Pancreas (tissue), 10 donors: ENCODE measurements at regions not wholly inside any gene's neighbourhood (a gene's known extent, or its start where the extent isn't known, plus 50 kb on each side); places are given as distances from the start of the nearest gene placed in this dataset.
"Not testable (repeated sequence)": the region's sequence is repeated elsewhere in the genome, so short reads cannot be mapped to it uniquely, and the experiment has no call there.

Experiments
- ATAC-seq, 4 donors: fragments of 200-7000 bp; cut with Tn5 transposase; one replicate each; pipeline versions ENCODE4 v1.8.0 to v1.9.1; 2020; ENCODE audit warnings: mild to moderate bottlenecking in 4 of 4, moderate library complexity in 4 of 4
- DNase-seq, 6 donors: peaks; one replicate each; pipeline ENCODE4 v3.0.0-alpha.2; 2020
- FAIRE-seq: peaks from 2 replicates; lab custom pipeline; 2012; peaks lifted over from hg19 to GRCh38; lab: Jason Lieb, UNC
- H3K27ac ChIP-seq, 4 donors: fragments of 200-600 bp; sonication (generic); 1 replicate in 3 of 4; 2 replicates in 1 of 4; pipeline versions ENCODE4 v1.5.0 to v1.8.0; 2020
- H3K27me3 ChIP-seq, 4 donors: fragments of 200-600 bp; one replicate each; pipeline ENCODE4 v1.8.0; 2021
- H3K36me3 ChIP-seq, 3 donors: fragments of 200-600 bp; sonication (generic) in 1 of 3; one replicate each; pipeline versions ENCODE4 v1.5.0 to v1.8.0; 2020 to 2021
- H3K4me1 ChIP-seq, 3 donors: fragments of 200-600 bp; one replicate each; pipeline ENCODE4 v1.8.0; 2021
- H3K4me3 ChIP-seq, 4 donors: fragments of 200-600 bp; sonication (generic) in 2 of 4; one replicate each; pipeline versions ENCODE4 v1.5.0 to v1.8.0; 2020 to 2021
- H3K9me3 ChIP-seq, 4 donors: fragments of 200-600 bp; one replicate each; pipeline ENCODE4 v1.8.0; 2021
- WGBS, 2 donors: extraction: QIAGEN DNeasy Blood & Tissue Kit; methylation state at CpG; one replicate each; pipeline ENCODE4 v1.1.7; 2013; 5-methylcytosine and 5-hydroxymethylcytosine counted together
- intact Hi-C, 3 donors: fragments of 100-400 bp; cut with DNase I; formaldehyde crosslinking; loops; one replicate each; pipeline versions ENCODE4 v1.11.1 to v1.14.2; 2022
- TF ChIP-seq, protein P1 (sequence below), 4 donors: fragments of 200-600 bp; sonication (generic) in 3 of 4; IDR thresholded peaks; one replicate each; pipeline versions ENCODE4 v1.5.0 to v1.8.0; 2021; ENCODE audit warnings: antibody characterized with exemption in 4 of 4
- donor health status: healthy with polysubstance abuse.
- donor health status: DM: no; HTN: no; CAD: no; lungs with moderate emphysema.
- donor health status: DM: no; HTN: no; CAD: no.
- donor health status: control.
- donor health status: control.
- donor health status: Bipolar disorder and iron deficiency.
- donor health status: DM: yes; HTN: yes; CAD: no.
- donor health status: DM: no; HTN: no; CAD: no.
- donor health status: DM: no; HTN: no; CAD: no.
- donor health status: DM: yes; HTN: yes; CAD: no.

DNA sequence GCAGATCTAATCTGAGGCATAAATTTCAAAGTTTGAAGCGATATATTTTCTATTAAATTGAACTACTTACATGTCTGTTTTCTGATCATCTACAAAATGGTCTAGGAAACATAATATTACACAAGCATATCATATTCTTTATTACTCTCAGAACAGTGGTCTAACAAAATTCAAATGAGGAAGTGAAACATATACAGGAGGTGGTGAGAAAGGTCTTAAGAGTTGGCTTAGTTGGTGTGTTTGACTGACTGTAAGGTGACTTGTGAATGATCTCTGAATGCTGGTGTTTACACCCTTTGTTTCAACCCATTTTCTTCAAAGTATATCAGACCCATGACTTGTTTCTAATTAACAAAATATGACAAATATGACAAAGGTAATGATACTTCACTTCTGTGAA is 1156.8 kb downstream of the SLC16A7 start:
- TF ChIP-seq, protein P1, sequence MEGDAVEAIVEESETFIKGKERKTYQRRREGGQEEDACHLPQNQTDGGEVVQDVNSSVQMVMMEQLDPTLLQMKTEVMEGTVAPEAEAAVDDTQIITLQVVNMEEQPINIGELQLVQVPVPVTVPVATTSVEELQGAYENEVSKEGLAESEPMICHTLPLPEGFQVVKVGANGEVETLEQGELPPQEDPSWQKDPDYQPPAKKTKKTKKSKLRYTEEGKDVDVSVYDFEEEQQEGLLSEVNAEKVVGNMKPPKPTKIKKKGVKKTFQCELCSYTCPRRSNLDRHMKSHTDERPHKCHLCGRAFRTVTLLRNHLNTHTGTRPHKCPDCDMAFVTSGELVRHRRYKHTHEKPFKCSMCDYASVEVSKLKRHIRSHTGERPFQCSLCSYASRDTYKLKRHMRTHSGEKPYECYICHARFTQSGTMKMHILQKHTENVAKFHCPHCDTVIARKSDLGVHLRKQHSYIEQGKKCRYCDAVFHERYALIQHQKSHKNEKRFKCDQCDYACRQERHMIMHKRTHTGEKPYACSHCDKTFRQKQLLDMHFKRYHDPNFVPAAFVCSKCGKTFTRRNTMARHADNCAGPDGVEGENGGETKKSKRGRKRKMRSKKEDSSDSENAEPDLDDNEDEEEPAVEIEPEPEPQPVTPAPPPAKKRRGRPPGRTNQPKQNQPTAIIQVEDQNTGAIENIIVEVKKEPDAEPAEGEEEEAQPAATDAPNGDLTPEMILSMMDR (IDR thresholded peaks at IDR 0.05): no peak
- Histone ChIP-seq H3K4me3 (no peak overlapping the region), H3K27me3 (no peaks in the 10 kb centered on the region), H3K4me1 (no peaks in the 10 kb centered on the region), H3K9me3 (no peaks in the 10 kb centered on the region), H3K36me3 (no peaks in the 10 kb centered on the region), H3K27ac (no peak overlapping the region)
- 67 to 84% methylated on average over 1 of the region's 1 CpG for WGBS, 2 donors
- ATAC-seq (no peak), DNase-seq (no peak), FAIRE-seq (no peak)
- intact Hi-C loops: no loop called here

DNA sequence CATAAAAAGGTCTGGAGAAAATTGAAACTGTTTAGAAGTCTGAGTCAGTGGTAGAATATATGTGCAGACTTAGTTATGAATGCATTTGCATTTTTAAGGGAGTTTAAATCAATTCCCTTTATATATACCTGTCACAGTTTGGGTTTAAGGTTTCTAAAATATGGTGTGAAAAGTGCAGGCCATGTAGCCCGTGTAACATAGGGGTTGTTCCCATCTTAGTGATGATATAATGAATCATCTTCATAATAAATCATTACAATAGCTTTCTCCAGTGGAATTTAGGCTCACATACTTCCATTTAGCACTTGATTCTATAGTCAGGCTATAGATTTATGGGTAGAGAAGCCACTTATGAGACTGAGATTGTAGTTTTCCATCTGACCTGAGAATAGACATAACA is 1162.4 kb downstream of the SLC16A7 start:
- no peaks in the 10 kb centered on the region for H3K4me1 ChIP-seq
- ATAC-seq (no peak), FAIRE-seq (no peak), DNase-seq (no peak)
- no peak overlapping the region for H3K27ac ChIP-seq
- TF ChIP-seq, protein P1 (IDR thresholded peaks at IDR 0.05): no peak
- no peaks in the 10 kb centered on the region for H3K36me3 ChIP-seq
- H3K9me3 ChIP-seq: no peaks in the 10 kb centered on the region
- H3K4me3 ChIP-seq: no peak overlapping the region
- WGBS, 2 donors: 32 to 33% methylated on average over 1 of the region's 1 CpG
- H3K27me3 ChIP-seq: no peaks in the 10 kb centered on the region
- intact Hi-C loops: no loop called here

DNA sequence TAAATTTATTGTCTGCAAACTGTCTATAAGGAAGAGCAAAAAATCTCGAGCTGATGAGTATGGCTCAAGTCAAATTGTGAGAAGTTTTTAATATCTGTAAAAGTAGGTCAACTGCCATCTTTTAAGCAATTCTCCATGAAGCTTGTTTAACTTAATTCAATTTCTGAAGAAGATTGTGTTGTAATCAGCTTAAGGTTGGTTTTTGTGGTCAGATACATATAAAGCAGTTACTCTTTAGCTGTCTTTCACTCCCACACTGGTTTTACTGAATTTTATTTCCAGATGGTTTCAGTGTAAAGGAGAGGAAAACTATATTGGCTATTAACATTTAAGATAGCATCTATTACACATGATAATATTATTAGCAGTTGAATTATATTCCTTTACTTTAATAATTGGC is 1165.1 kb downstream of the SLC16A7 start:
- H3K9me3 ChIP-seq: no peaks in the 10 kb centered on the region
- no peaks in the 10 kb centered on the region for H3K27me3 ChIP-seq
- FAIRE-seq (no peak), ATAC-seq (no peak), DNase-seq (no peak)
- TF ChIP-seq, protein P1 (IDR thresholded peaks at IDR 0.05): no peak
- no peak overlapping the region for H3K4me3 ChIP-seq
- H3K27ac ChIP-seq: no peak overlapping the region
- H3K4me1 ChIP-seq: no peaks in the 10 kb centered on the region
- WGBS, 2 donors: 35 to 59% methylated on average over 1 of the region's 1 CpG
- H3K36me3 ChIP-seq: no peaks in the 10 kb centered on the region
- intact Hi-C loops: no loop called here

DNA sequence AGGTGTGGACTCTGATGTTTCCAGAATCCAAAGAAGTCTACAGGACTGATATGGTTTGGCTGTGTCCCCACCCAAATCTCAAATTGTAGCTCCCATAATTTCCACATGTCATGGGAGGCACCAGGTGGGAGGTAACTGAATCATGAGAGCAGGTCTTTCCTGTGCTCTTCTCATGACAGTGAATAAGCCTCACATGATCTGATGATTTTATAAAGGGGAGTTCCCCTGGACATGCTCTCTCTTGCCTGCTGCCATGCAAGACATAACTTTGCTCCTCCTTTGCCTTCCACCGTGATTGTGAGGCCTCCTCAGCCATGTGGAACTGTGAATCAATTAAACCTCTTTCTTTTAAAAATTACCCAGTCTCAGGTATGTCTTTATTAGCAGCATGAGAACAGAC is 1205.3 kb downstream of the SLC16A7 start:
- H3K27ac ChIP-seq, ATAC-seq, H3K4me3 ChIP-seq, H3K9me3 ChIP-seq, FAIRE-seq, intact Hi-C loops, H3K4me1 ChIP-seq, H3K36me3 ChIP-seq, H3K27me3 ChIP-seq, DNase-seq: not testable (repeated sequence)
- WGBS, 2 donors: 36 to 41% methylated on average over 1 of the region's 1 CpG

DNA sequence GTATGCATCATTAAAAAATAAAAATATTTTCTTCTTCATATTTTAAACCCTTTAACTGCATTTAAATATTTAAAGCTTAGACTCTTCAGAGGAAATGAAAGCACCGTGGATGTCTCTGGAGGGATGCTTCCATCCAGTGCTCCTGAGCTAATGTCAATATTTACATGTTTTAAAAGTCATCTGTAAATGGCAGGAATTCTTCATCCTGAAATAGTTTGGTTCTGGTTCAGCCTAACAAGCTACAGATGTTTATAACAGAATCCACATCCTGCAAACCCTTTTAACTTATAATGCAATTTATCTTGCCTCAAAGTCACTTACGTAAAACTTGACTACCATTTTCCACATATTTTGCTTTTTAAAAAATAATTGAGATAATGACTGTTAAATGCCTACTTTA is 1207.3 kb downstream of the SLC16A7 start:
- FAIRE-seq (no peak), ATAC-seq (no peak), DNase-seq (no peak)
- no peaks in the 10 kb centered on the region for H3K27me3 ChIP-seq
- TF ChIP-seq, protein P1 (IDR thresholded peaks at IDR 0.05): no peak
- H3K4me1 ChIP-seq: no peaks in the 10 kb centered on the region
- H3K36me3 ChIP-seq: no peaks in the 10 kb centered on the region
- no peaks in the 10 kb centered on the region for H3K9me3 ChIP-seq
- intact Hi-C loops: no loop called here
- H3K27ac ChIP-seq: no peak overlapping the region
- 26 to 34% methylated on average over 2 of the region's 2 CpGs for WGBS, 2 donors
- H3K4me3 ChIP-seq: no peak overlapping the region

DNA sequence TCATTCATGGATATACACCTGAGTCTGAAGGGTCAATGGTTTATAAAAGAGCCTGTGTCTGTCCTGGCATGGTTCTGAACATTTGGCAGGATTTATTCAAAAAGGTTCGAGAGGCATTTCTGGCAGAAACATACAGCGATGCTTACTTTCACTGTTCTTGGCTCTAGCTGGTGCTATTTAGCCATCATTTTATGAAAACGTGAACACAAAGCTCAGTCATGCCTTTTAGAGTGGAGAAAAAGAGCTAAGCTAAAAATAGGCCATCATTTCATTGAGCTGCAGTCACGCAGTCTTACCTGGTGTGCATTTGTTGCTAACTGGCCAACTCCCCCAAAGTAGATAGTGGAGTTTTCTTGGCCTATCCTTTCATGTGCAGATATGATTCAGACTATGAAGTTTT is 1209.5 kb downstream of the SLC16A7 start:
- no peaks in the 10 kb centered on the region for H3K4me1 ChIP-seq
- intact Hi-C loops: no loop called here
- TF ChIP-seq, protein P1 (IDR thresholded peaks at IDR 0.05): no peak
- no peak for DNase-seq
- ATAC-seq: no peak
- no peaks in the 10 kb centered on the region for H3K27me3 ChIP-seq
- no peak for FAIRE-seq
- no peaks in the 10 kb centered on the region for H3K36me3 ChIP-seq
- WGBS, 2 donors: 49 to 52% methylated on average over 4 of the region's 4 CpGs
- H3K9me3 ChIP-seq: no peaks in the 10 kb centered on the region
- no peak overlapping the region for H3K4me3 ChIP-seq
- no peak overlapping the region for H3K27ac ChIP-seq
